Choroid plexus epithelial cell (primary cell): ENCODE measurements at regions not wholly inside any gene's neighbourhood (a gene's known extent, or its start where the extent isn't known, plus 50 kb on each side); places are given as distances from the start of the nearest gene placed in this dataset.

Source experiments
- DNase-seq: peaks from one replicate; pipeline ENCODE4 v3.0.0-alpha.2; 2010; ENCODE audit warnings: low read depth
- H3K4me3 ChIP-seq: 2 replicates; pipeline ENCODE4 v1.5.1; 2011; ENCODE audit warnings: low read depth, mild to moderate bottlenecking, control low read depth, low read length, moderate library complexity
- CTCF ChIP-seq: conservative IDR thresholded peaks from 2 replicates; pipeline ENCODE4 v1.5.1; 2011; ENCODE audit warnings: low read depth, mild to moderate bottlenecking, control low read depth, inconsistent platforms, low read length, moderate library complexity

- no peak for DNase-seq
- TF ChIP-seq CTCF, result no peak
- no peak overlapping the region for H3K4me3 ChIP-seq
Observed at GRCh38 chr15:69883306-69883705, 214.4 kb downstream of the TLE3 start.

GRCh38 chr15:69885173-69885955 is 212.4 kb downstream of the TLE3 start:
- peak; percentile 16 for DNase-seq
- no peak overlapping the region for H3K4me3 ChIP-seq
- no peak for TF ChIP-seq CTCF

- no peak for DNase-seq
- no peak overlapping the region for H3K4me3 ChIP-seq
- no peak for TF ChIP-seq CTCF
Observed at GRCh38 chr15:69887009-69887408, 210.7 kb downstream of the TLE3 start.

- no peak overlapping the region for H3K4me3 ChIP-seq
- no peak for TF ChIP-seq CTCF
- no peak for DNase-seq
Observed at GRCh38 chr15:69887553-69887952, 210.2 kb downstream of the TLE3 start.

GRCh38 chr15:69888406-69888805 is 209.3 kb downstream of the TLE3 start:
- H3K4me3 ChIP-seq, result no peak overlapping the region
- DNase-seq, result no peak
- TF ChIP-seq CTCF, result no peak

- H3K4me3 ChIP-seq, result no peak overlapping the region
- DNase-seq, result no peak
- TF ChIP-seq CTCF, result no peak
Observed at GRCh38 chr15:69891070-69891536, 206.6 kb downstream of the TLE3 start.

GRCh38 chr15:69891606-69892005 is 206.1 kb downstream of the TLE3 start:
- DNase-seq, result no peak
- no peak for TF ChIP-seq CTCF

More at GRCh38 chr15:69891606-69892005, 206.1 kb downstream of the TLE3 start:
- no peak overlapping the region for H3K4me3 ChIP-seq
